Stimulated activated CD8-positive, alpha-beta memory T cell treated with anti-CD3 and anti-CD28 coated beads, Interleukin-2, amount 100 ng/mL, for 1 hour (primary cell): ENCODE measurements at regions not wholly inside any gene's neighbourhood (a gene's known extent, or its start where the extent isn't known, plus 50 kb on each side); places are given as distances from the start of the nearest gene placed in this dataset.

Experiments
- DNase-seq, 2 donors: peaks; one replicate each; pipeline ENCODE4 v3.0.0-alpha.2; 2020; ENCODE audit warnings: low read depth in 2 of 2

DNA sequence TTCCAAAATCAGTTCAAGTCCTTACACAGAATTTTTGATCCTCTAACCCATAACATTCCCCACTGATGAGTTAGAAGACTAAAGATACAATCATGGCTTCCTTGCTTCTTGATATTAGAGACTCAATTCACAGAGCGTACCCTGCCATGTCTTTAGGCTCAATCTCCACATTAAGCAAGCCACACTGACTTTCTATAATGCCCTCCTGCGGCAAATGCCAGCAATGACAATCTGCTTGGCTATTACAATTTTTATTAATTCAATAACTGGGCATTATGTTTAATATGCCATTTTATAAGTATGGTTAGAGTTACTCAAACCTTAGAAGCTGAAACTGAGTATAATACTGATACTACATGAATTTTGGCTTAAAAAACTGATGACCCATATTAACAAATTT is 479.7 kb upstream of the NR2F2 start:
- no peak for DNase-seq

DNA sequence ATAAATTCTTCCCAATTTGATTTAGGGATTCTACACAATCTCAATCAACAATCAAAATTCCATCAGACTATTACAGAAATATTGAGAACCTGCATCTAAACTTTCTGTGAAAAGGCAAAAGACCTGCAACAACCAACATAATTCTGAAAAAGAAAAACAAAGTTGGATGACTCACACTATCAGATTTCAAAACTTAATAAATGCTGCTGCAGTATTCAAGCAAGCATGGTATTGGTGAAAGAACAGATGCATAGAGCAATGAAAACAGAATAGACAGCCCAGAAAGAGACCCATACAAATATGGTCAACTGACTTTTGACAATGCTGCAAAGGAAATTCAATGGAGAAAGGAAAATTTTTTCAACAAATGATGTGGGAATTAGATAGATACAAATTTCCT is 477.1 kb upstream of the NR2F2 start:
- DNase-seq = no peak

DNA sequence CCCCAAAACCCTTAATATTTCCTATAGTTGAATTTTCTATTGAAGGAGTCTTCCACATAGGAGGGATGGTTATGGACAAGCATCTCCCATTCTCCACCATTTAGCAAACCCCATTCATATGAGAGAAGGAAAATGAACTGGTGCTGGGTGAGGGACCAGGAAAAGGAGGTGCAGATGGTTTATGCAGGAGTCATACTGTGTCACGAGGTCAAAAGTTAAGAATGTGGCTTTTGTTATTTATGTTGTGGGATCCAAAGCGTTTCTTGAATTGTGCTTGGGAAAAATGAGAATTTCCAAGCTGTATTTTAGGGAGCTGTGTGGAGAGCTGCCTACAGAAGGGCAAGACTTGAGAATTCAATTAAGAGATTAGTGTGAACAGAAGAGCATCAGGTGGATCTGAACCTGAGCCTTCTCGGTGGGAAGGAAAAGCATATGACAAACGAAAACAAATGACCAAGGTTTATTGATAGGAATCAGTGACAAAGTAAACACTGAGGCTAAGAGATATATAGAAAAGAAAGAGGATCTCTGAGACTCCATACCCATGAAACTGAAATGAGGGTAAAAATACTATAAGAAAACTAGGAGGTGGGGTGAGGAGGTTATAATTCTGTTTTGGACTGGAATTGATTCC is 473.3 kb upstream of the NR2F2 start:
- no peak for DNase-seq

DNA sequence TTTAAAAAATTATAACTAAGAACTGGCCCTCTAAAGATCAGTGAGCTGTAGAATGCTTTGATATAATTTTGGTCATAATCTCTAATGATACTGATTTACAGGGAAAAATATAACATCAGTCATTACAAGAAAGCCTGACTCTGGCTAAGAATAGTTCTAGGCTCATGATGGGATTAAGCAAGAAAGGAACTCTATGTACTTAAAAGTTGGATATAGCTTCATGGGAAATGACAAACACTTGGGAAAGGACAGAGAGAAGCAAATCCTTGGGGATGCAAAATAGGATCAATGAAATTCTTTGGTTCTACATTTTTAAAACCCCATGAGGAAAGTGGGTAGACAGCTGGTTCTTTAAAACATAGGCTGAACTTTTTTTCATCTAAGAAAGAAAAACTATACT is 472.7 kb upstream of the NR2F2 start:
- no peak for DNase-seq

DNA sequence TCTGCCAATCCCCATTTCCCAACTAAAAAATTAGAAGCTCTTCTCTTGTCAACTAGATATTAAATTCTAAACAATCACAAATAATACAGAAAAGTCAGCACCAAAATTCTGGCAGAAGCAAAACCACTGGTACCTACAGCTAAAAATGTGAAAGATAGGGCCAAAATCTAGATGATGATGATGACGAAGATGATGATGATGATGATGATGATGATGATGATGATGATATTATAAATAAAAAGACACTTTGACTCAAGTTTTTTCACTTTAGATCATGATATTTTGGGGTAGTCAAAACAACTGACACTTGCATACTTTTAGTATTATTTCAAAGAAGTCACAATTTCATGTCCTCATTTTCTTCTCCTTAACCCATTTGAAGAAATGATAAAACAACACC is 470.1 kb upstream of the NR2F2 start:
- DNase-seq = no peak

DNA sequence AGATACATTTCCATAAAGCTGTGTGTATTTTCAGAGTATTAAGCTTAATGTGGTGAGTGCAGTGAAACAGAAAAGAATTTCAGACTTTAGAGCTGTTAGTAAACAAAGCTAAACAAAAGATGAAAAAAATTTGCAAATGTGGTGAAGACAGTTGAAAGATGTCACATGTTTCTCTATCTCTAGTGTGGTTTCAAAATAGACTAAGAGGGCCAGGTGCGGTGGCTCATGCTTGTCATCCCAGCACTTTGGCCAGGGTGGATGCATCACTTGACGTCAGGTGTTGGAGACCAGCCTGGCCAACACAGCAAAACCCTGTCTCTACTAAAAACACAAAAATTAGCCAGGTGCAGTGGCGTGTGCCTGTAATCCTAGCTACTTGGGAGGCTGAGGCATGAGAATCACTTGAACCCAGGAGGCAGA is 466.0 kb upstream of the NR2F2 start:
- DNase-seq = no peak

DNA sequence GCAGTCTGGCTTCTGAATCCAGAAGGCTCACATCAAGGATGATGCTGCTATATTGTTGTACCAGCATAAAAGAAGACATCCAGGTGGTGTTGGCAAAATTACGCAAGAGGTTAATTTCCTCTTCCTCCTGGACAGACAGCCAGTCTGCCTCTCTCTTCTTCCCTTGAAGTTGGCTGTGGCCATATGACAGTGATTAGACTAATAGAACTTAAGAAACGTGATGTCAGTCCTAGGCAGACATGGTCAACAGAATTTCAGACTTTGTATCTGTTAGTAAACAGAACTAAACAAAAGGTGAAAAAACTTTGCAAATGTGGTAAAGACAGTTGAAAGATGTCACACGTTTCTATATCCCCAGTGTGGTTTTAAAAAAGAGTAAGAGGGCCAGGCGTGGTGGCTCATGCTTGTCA is 465.2 kb upstream of the NR2F2 start:
- no peak for DNase-seq

DNA sequence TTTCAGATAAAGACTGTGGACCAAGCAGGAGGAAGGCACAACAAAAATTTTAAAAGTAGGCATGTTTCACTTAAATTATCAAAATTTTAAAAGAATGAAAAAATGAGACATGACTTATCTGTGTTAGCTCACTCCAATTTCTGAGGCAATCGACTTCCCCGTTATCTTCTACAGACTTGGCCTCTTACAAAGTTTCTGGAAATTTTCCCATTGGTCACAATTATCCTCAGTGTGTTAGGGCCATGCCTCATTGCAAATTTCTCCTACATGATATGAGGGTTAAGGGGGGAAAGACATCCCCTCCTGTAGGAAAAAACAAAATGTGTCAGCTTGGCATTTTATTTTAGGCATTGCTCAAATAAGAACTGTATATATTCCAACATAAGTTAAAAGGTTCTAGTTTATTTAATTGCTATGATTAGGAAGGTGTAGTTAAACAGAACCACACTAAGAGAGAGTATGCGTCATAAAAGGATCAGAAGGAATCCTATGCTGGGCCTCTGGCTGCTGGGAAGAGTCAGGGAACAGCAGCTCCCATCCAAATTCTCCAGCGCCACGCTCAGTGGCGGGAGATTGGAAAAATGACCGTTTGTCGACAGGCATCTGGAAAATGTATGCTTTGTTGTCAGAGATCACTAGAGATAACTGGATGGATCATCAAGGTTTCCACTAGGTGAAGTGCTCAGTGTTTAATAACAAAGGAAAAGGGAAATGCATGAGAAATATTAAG is 463.6 kb upstream of the NR2F2 start:
- no peak for DNase-seq

DNA sequence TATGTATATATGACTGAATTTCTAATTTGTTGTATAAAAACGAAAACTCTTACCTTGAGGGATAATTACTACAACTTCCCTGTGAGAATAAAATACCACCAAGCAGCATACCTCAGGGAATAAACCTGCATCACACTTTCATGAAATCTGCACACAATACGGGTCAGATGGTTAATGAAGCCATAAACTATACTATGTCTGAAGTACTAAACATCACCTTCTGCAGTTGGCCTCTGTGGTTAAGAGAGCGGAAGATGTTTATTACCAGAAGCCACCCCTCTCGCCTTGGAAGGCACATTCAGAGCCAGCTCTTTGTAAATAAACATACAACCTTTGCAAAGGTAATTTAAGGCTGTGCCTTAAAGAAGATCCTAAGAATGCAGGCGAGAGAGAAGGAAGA is 462.1 kb upstream of the NR2F2 start:
- DNase-seq = no peak

DNA sequence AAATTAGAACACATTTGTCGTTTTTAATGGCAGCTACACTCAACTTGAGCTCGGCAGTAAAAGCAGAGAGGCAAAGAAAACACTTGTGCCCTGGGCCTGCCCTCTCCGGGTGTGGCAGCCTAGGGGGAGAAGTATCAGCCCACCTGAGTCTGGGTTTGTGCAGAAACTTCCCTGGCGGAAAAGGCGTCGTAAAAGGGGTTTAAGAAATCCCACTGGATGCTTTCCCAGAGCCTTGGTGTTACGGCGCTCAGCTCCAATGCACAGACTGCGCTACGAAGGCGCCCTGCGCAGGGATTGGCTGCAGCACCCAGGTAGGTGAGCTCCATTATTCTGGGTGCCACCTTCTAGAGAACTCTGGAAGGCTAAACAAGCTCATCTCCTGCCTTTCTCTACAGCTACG is 461.5 kb upstream of the NR2F2 start:
- DNase-seq = no peak

DNA sequence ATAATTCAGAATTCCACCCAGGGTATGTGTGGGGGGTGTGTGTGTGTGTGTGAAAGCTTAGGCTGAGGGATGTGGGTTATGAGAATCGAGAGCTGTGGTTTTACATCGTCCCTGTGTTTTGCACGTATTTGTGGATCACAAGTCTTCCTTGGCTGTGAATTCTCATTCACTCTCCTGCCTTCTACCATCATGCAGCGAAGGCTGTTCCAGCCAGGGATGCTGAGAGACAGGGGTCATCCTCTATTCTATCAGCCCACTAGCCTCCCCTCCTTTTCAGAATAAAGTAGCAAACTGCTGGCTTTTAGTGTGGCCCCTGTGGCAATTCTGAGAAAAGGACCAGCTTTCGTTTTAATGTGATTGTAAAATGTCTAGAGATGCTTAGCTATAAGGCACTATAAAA is 460.6 kb upstream of the NR2F2 start:
- no peak for DNase-seq

DNA sequence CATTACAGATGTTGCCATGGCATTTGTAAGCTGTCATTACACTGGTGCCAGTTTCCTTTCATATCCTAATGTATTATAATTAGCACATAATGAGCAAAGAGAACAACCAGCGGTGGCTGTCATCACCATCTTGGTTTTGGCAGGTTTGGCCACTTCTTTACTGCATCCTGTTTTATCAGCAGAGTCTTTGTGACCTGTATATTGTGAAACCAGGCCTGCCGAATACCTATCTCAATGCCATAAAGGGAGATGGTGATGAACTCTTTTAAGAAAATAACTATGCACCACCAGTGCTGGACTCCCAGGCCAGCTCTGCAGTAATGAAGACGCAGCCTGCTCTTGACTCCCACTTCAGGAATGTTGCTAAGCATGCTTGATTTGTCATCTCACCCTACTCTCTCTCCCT is 458.1 kb upstream of the NR2F2 start:
- DNase-seq = no peak

DNA sequence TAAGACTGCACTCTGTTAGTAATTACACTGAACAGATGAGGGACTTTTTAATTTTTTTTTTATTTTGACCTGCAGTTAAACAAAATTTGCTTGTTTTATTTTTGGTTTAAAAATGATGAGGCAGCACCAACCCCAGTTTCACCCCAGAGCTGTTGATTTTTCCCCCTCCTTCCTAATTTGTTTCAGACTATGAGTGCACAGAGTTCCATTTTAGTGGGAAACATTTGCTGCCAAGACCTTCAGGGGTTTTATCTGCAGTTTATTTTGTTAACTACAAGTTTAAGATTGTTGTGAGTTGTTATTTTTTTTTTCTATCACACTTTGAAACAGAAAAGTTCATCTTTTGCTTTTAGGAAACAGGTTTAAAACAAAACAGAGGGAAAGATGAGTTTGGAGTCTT is 455.9 kb upstream of the NR2F2 start:
- DNase-seq = no peak

DNA sequence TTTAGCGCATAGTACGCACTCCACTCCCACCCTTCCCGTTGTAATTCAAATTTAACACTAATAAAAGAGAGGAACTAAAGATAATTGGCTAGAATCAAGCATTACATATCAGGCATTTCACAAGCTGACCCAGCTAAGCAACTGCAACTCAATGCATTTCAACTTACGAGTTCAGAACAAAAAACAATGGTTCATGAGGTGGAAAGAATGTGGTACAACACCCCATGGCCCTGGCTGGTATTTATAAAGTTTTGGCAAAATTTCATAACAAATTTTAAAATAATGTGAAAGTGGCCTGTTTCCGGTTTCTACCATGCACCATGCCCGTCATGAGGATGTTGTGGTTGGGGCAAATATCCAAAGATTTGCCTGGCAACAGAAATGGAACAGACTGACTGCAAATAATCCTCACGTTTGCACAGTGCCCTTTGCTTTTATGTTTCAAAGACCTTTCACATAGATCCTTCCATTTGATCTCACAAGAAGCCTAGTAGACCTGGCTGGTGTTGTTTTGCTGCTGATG is 455.3 kb upstream of the NR2F2 start:
- DNase-seq = no peak

DNA sequence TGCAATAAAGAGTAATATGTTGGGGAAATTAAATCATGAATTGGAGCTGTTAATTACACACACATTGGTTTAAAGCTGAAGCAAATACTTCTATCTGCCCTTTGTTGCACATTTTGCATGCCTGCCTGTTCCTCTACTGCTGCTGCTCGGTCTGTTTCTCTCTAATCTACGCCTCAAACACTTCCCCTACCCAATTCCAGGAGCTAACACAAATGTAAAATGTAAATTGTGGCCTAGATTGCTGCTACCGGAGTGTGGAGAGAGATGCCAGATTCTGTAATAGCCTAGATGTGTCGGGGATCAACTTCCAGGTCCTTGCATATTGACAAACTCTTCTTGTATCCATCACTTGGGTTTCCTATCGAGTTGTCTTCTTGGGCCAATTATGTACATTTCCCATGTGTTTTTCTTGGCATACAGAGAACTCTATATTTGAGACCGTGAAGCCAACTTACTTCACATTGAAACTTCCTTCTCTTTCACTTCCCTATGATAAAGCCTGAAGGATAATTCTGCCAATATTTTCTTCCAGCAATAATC is 450.4 kb upstream of the NR2F2 start:
- DNase-seq = no peak

DNA sequence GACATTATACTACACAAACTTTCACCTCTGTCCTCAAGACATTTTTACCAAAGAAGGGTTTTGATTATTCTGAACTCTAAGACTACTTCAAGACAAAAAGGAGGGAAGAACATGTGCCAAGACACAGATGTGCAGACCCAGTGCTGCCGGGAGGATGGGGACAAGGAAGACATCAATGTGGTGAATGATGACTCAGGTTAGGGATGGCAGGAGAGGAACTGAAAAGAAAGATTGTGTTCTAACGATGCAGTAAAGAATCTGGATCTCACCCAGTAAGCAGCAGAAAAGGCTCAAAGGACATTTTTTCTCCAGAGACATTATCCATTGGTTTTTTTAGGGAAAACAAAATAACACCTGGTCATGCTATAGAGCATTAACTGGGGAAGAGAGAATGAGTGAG is 449.9 kb upstream of the NR2F2 start:
- no peak for DNase-seq

DNA sequence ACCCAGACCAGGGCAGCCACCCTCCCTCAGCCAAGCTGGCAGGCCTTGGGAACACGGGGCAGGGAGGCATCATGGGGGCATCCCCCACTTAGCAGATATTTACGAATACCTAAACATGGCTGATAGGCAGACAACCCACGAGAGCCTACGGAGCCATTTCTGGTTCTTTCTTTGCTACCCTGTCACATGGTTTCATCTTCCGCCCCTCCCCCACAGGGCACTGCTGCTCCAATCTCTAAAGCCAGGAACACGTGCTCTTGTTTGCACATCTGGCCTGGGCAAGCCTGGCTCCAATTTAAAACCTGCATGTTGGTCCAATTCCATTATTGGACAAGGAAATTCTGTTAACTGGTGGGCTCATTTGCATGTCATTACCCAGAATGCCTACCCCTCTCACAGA is 447.4 kb upstream of the NR2F2 start:
- DNase-seq = no peak

DNA sequence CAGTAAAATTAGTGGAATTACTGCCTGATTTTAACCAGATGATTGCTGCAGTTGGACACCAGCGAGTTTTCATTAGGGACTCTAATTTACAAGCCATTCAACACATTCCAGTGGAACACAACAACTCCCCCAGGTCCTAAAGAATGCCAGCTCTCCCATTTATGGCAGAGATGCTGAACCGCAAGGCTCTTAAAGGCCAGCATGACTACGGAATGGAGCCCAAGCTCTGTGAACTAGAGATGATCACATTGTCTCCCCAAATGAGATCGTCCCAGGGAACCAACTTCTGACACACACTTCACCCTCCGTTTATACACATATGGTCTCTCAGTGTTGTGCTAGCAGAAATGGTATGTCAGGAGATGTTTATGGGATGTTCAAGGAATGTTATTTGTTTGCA is 446.2 kb upstream of the NR2F2 start:
- no peak for DNase-seq

DNA sequence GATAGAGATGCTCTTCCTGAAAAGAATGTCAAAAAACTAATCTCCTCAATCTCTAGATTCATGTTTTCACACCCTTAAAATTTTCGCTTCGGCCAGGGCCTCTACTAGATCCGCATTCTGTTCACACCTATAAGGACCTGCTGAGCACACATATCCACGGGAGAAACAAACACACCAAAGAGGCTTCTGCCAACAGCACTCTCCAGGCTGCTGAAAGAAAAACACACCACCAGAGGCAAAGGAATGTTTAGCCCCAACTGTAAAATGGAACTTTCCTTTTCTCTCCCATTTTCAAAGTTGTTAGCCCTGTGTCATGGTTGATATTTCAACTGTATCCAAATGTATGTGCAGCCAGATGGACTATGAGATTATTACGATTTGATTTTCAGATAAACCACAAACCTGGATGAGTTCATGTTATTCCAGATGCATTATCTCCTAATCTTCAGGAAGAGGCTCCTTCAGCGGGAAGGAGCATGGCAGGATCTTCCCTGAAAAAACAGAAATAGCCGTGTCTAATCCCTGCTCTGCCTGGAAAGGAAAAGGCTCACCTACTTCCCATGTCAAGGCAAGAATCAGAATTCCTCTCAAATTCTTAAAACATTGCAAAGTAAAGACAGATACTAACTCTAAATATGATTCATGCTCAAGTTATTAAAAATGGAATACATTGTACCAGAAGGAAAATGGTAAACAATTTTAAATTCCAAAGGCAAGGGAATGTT is 442.7 kb upstream of the NR2F2 start:
- no peak for DNase-seq

DNA sequence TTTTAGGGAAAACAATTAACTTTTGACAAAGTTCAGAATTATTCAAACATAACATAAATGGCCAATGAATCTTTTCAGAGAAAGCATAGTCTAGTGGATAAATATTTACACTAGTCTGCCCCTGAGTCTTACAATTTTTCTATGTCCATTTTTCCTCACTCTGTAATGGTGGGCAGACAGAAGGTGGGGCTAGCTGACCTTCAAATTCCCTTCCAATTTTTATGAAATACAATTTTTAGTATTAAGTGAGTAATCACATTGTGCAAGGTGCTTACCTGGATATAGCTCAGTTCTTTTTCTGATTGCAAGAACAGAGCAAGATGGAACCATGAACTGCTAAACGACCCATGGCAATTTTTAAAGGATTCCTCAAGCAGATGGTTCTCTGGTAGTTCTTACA is 441.7 kb upstream of the NR2F2 start:
- DNase-seq = no peak

DNA sequence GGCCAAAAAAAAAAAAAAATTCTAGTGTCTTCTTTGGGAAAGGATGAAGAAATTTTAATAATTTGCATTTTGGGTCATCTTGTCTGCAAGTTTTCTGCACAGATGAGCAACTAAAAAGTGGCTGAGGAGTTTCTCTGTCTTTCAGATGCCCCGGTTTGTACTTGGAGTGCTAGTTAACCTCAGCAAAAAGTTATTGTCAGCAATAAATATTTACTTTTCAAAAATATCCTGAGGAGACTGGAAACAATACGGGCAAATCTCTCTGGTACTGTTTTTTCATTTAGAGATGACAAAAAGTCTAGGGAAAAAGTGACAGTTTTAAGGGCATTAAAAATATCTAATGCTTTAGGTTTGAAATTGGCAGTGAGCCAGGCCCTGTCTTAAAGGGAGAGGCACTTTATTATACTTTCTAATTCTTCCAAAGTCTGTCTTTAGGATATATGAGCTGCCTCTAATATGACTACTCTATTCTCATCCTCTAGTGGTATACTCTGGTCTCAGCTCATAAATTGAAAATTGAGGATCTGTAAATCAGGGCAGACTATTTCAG is 436.0 kb upstream of the NR2F2 start:
- DNase-seq = no peak

DNA sequence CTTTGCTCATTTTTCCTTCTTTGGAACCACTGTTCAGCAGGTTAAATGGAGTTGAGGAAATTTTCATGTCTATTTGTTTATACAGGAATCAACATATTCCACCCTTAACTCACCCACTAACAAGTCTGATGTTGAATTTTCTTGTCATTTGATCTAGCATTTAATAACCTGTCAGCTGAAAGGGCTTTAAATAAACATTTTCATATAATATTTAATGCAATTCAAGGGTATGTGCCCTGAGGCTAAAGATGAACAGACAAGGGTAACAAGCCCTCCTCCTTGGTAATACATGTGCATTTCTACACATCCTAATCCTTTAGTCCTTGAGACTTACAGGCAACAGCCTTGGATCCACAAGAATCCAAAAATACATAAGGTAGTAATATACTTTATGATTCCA is 435.0 kb upstream of the NR2F2 start:
- no peak for DNase-seq
